GM21526 (cell line): ENCODE measurements at regions not wholly inside any gene's neighbourhood (a gene's known extent, or its start where the extent isn't known, plus 50 kb on each side); places are given as distances from the start of the nearest gene placed in this dataset.
"Not testable (repeated sequence)": the region's sequence is repeated elsewhere in the genome, so short reads cannot be mapped to it uniquely, and the experiment has no call there.

ENCODE experiments used
- ATAC-seq: cut with Tn5 transposase; IDR thresholded peaks from one replicate; pipeline ENCODE4 v1.9.1; 2021; ENCODE audit warnings: moderate library complexity; ENCODE audit not compliant: unreplicated experiment, low FRiP score

GRCh38 chr10:2094171-2094570, 356.8 kb upstream of the ADARB2 start:
- no peak for ATAC-seq

- ATAC-seq, result no peak
These were observed 346.3 kb upstream of the ADARB2 start for GRCh38 chr10:2083591-2083990.

GRCh38 chr10:2081501-2081900, 344.2 kb upstream of the ADARB2 start:
- ATAC-seq, result no peak

- ATAC-seq, result no peak
These were observed 342.3 kb upstream of the ADARB2 start for GRCh38 chr10:2079603-2080078.

GRCh38 chr10:2077231-2077630, 339.9 kb upstream of the ADARB2 start:
- no peak for ATAC-seq

- ATAC-seq, result no peak
These were observed 339.2 kb upstream of the ADARB2 start for GRCh38 chr10:2076528-2076927.

GRCh38 chr10:2067015-2067414, 329.7 kb upstream of the ADARB2 start:
- no peak for ATAC-seq

- ATAC-seq, result no peak
These were observed 317.4 kb upstream of the ADARB2 start for GRCh38 chr10:2054728-2055127.

- no peak for ATAC-seq
These were observed 316.5 kb upstream of the ADARB2 start for GRCh38 chr10:2053805-2054204.

GRCh38 chr10:2051108-2051507, 313.8 kb upstream of the ADARB2 start:
- ATAC-seq, result no peak

- no peak for ATAC-seq
These were observed 312.2 kb upstream of the ADARB2 start for GRCh38 chr10:2049560-2049959.

GRCh38 chr10:2048337-2048973, 311.1 kb upstream of the ADARB2 start:
- no peak for ATAC-seq

GRCh38 chr10:2047679-2048078, 310.4 kb upstream of the ADARB2 start:
- no peak for ATAC-seq

GRCh38 chr10:2043379-2043778, 306.1 kb upstream of the ADARB2 start:
- ATAC-seq, result no peak

- no peak for ATAC-seq
These were observed 300.7 kb upstream of the ADARB2 start for GRCh38 chr10:2038036-2038435.

GRCh38 chr10:2037246-2037645, 299.9 kb upstream of the ADARB2 start:
- no peak for ATAC-seq

GRCh38 chr10:2036209-2036608, 298.9 kb upstream of the ADARB2 start:
- ATAC-seq, result no peak

GRCh38 chr10:2030046-2030445, 292.7 kb upstream of the ADARB2 start:
- no peak for ATAC-seq

GRCh38 chr10:2026936-2027335, 289.6 kb upstream of the ADARB2 start:
- ATAC-seq, result no peak

GRCh38 chr10:2024750-2025149, 287.4 kb upstream of the ADARB2 start:
- ATAC-seq, result not testable (repeated sequence)

- no peak for ATAC-seq
These were observed 286.4 kb upstream of the ADARB2 start for GRCh38 chr10:2023687-2024086.

- ATAC-seq, result no peak
These were observed 285.1 kb upstream of the ADARB2 start for GRCh38 chr10:2022401-2022800.

- no peak for ATAC-seq
These were observed 283.5 kb upstream of the ADARB2 start for GRCh38 chr10:2020836-2021235.
